D721Med (cell line): ENCODE measurements at regions not wholly inside any gene's neighbourhood (a gene's known extent, or its start where the extent isn't known, plus 50 kb on each side); places are given as distances from the start of the nearest gene placed in this dataset.

Source experiments
- DNase-seq: peaks from one replicate; pipeline ENCODE4 v3.0.0; 2011; ENCODE audit warnings: low spot score; ENCODE audit not compliant: insufficient read length
- FAIRE-seq: peaks from 2 replicates; lab custom pipeline; 2011; peaks lifted over from hg19 to GRCh38; lab: Jason Lieb, UNC
- CTCF ChIP-seq: IDR thresholded peaks from 2 replicates; pipeline ENCODE4 v1.5.1; 2012; ENCODE audit warnings: mild to moderate bottlenecking, control low read depth; ENCODE audit not compliant: insufficient read depth; ENCODE audit errors: missing control alignments

GRCh38 chr5:53367727-53368126, 112.7 kb upstream of the FST start:
- DNase-seq (no peak), FAIRE-seq (no peak)
- TF ChIP-seq CTCF: no peak

- no peak for DNase-seq
- no peak for TF ChIP-seq CTCF
- no peak for FAIRE-seq
Observed at GRCh38 chr5:53368516-53368915, 111.9 kb upstream of the FST start.

GRCh38 chr5:53368966-53369605, 111.3 kb upstream of the FST start:
- DNase-seq (no peak), FAIRE-seq (no peak)
- TF ChIP-seq CTCF: no peak

GRCh38 chr5:53369681-53370080, 110.7 kb upstream of the FST start:
- no peak for TF ChIP-seq CTCF
- no peak for DNase-seq
- no peak for FAIRE-seq

GRCh38 chr5:53373451-53374158, 106.8 kb upstream of the FST start:
- TF ChIP-seq CTCF: no peak
- DNase-seq: no peak
- FAIRE-seq: no peak

GRCh38 chr5:53376853-53377252, 103.6 kb upstream of the FST start:
- FAIRE-seq (no peak), DNase-seq (no peak)
- no peak for TF ChIP-seq CTCF

GRCh38 chr5:53378190-53378589, 102.2 kb upstream of the FST start:
- no peak for TF ChIP-seq CTCF
- DNase-seq: no peak
- FAIRE-seq: no peak
